ENCODE measurements at regions not wholly inside any gene's neighbourhood (a gene's known extent, or its start where the extent isn't known, plus 50 kb on each side); places are given as distances from the start of the nearest gene placed in this dataset.

DNA sequence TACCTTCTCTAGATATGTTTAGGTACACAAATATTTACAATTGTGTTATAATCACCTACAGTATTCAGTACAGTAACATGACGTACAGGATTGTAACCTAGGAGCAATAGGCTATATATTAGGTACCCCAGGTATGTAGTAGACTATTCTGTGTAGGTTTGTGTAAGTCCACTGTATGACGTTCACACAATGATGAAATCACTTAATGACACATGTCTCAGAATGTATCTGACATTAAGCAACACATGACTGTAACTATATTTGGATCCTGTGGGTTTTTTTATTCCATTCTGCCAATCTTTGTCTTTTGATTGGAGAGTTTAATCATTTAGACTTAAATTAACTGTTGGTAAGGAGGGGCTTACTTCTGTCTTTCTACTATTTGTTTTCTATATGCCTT, 52.1 kb downstream of the STYXL2 start:
- DNase-seq (ENCODE audit: low read depth, low spot score): no peak

GRCh38 chr1:167146903-167147539, 53.1 kb downstream of the STYXL2 start:
- DNase-seq (ENCODE audit: low read depth, low spot score): no peak

- DNase-seq (ENCODE audit: low read depth, low spot score): no peak
These were observed 54.5 kb downstream of the STYXL2 start for GRCh38 chr1:167148421-167148820.

- DNase-seq (ENCODE audit: low read depth, low spot score): no peak
These were observed 56.1 kb downstream of the STYXL2 start for GRCh38 chr1:167149793-167150491.

GRCh38 chr1:167150492-167150833, 56.6 kb downstream of the STYXL2 start:
- DNase-seq (ENCODE audit: low read depth, low spot score): no peak

DNA sequence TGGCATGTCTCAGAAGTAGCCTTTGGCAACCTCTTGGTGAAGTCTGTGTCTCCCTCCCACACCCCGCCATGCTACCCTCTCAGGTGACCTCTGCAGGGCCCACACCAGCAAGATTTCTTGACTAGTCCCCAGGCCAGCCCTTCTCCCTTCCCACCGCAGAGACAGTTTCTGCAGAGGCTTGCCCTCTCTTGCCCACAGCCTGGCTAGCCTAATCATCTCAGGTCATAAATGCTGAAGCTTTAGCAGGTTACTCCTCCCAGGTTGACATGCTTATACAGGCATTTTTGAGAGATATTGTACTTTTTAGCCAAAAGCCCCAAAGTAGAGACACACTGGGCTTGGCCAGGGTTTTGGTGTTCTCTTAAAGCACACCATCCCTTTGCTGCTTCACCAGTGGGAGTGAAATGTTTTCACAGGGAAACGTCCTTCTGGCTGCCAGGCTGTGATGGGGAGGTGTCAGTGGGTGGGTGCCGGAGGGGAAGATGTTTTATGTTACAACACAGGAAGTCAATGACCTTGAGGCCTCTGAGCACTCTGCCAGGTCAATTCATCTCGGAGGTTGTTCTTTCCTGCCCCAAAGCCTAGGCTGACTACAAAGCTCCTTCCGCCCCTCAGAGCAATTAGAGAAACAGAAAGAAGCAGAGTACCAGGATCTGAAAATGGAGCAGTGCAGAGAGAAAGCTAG, 58.5 kb downstream of the STYXL2 start:
- no peak for DNase-seq (ENCODE audit: low read depth, low spot score)

DNA sequence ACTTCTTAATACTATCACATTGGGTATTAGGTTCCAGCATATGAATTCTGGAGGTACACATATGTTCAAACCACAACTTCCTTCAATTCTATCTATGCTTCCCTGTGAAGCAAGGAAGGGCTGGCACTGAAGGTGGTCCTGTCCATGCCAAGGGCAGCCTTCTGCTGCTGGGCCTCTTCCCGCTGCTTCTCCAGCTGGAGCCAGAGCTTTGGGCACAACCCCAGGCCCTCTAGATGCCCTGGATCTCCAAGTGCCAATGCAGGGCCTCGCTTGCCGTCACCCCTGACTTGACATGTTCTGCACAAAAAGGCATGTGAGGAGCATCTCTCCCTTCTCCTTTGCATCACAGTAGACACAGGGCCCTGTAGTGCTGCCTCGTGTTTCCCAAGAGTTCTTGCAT, 62.6 kb downstream of the STYXL2 start:
- no peak for DNase-seq (ENCODE audit: low read depth, low spot score)

DNA sequence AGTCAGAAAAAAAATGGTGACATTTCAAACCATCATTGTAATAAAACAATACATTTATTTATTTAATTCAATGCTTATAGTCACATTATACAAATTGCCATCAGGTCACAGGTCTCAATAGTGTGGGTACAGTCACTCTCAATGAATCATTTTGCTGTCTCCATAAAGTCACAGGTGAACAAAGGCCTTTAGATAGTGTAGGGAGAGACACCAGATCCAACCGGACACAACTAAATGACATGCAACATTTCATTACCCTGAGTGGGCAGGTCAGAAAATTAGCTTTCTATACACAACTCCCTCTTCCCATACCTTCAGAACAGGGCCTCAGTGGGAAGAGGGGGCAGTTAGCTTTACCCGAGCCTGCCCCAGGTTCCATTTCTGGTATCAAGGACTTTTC, 63.2 kb downstream of the STYXL2 start:
- no peak for DNase-seq (ENCODE audit: low read depth, low spot score)

GRCh38 chr1:167158111-167158812, 62.4 kb upstream of the POU2F1 start:
- DNase-seq (ENCODE audit: low read depth, low spot score): no peak

DNA sequence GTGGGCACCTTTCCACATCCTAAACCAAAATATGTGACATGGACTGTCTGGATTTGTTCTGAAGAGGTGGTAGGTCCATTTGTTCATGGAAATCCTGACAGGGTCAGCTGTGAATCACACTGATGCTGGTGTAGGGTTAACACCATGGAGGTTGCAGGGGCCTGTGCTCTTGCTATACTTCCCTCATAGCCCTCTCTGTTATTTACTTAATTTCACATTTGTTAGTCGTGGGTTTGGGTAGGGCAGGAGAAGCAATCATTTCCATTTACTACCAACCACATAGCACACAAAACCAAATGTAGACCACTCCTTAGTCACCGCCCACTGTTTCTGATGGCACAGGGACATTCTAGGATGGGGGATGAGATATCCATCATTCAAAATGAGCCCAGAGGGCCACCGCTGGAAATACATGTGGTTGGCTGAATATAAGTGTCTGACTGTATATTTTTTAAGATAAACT, 61.8 kb upstream of the POU2F1 start:
- no peak for DNase-seq (ENCODE audit: low read depth, low spot score)

DNA sequence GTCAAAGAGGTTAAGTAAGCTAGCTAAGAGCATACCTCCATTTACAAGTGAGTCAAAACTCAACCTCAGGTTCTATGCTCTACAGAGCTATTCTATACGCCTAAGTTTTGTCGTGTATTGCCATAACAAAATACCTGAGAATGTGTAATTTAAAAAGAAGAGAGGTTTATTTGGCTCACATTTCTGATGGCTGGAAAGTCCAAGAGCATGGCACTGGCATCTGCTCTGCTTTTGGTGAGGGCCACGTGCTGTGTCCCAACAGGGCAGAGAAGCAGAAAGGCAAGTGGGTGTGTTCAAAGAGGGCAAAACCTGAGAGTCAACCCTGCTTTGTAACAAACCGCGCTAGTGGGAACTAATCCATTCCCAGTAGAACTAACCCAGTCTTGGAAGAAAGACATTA, 60.9 kb upstream of the POU2F1 start:
- no peak for DNase-seq (ENCODE audit: low read depth, low spot score)

DNA sequence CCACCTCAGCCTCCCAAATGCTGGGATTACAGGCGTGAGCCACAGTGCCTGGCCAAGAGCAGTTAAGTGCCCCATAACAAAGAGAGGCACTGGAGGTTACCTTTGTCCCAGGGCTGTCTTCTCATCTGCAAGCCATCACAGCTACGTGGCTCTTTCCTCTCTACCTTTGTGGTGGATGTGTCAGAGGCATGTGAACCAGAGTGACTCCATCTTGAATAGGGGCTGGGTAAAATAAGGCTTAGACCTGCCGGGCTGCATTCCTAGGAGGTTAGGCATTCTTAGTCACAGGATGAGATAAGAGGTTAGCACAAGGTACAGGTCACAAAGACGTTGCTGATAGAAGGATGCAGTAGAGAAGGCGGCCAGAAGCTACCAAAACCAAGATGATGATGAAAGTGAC, 59.4 kb upstream of the POU2F1 start:
- DNase-seq (ENCODE audit: low read depth, low spot score): no peak

- no peak for DNase-seq (ENCODE audit: low read depth, low spot score)
These were observed 58.9 kb upstream of the POU2F1 start for GRCh38 chr1:167161762-167162161.

GRCh38 chr1:167165219-167165618, 55.5 kb upstream of the POU2F1 start:
- no peak for DNase-seq (ENCODE audit: low read depth, low spot score)

DNA sequence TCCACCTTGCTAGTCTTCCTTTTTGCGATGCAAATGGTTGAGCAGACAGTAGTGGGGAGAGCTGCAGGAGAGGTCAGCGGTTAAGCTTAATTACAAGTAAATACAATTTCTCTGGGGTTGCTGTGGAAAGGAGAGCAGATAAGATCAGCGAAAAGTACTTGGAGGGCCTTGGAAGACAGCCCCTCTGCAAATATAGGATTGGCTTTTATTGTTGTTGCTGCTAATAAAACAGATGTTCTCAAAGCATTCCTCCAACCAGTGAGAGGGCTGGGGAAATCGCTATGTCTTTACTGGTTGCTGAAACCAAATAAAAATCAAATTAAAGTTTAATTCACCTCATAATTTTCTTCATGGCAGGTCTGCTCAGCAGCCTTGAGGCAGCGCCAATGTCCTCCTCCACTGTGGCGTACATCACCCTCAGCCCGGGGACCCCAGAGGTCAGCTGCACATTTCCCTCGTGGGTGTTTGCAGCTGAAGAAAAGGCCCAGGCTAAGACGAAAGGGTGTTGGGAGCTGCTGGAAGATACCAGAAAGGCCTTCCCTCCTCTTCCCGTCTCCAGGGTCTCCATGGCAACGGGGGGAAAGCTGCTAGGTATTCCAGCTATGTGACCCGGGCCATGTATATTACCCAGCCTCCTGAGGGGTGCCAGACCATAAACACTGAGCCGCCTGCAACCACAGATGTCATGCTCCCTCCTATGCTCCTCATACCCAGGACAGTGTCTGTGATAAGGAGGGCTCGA, 54.6 kb upstream of the POU2F1 start:
- DNase-seq (ENCODE audit: low read depth, low spot score): peak; percentile 90

DNA sequence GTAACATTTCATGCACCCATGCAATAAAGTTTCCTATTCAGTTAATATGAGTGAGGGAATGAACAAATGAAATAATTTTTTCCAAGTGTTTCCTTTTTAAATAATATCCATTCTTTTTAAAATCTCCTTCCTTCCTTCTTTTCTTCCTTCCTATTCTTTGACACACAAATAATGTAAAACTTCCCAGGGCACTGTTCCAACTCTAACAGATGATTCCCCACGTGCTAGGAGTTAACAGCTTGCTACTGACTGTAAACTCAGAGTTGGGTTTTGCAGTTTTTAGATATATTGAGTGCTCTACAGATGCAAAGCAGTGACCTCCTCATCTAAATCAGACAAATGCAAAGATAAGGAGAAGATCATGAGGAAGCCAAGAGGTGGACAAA, 54.0 kb upstream of the POU2F1 start:
- no peak for DNase-seq (ENCODE audit: low read depth, low spot score)

- DNase-seq (ENCODE audit: low read depth, low spot score): no peak
These were observed 52.3 kb upstream of the POU2F1 start for GRCh38 chr1:167168424-167168823.

DNA sequence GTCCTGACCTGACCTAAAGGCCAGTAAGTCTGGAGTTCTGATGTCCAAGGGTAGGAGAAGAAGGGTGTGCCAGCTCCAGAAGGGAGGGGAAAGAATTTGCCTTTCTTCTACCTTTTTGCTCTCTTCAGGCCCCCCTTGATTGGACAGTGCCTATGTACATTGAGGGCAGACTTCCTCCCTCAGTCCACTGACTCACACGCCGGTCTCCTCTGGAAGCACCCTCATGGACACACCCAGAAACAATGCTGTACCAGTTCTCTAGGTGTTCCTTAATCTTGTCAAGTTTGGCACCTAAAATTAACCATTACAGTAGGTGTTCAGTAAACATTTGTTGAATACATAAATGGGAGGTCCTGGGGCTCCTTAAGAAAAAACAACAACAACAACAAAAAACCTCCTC, 51.0 kb upstream of the POU2F1 start:
- no peak for DNase-seq (ENCODE audit: low read depth, low spot score)
